Panc1 (cell line): ENCODE measurements at regions not wholly inside any gene's neighbourhood (a gene's known extent, or its start where the extent isn't known, plus 50 kb on each side); places are given as distances from the start of the nearest gene placed in this dataset.

Source experiments
- ATAC-seq: fragments of 200-7000 bp; cut with Tn5 transposase; 2 replicates; pipeline ENCODE4 v1.9.1; 2020; ENCODE audit warnings: mild to moderate bottlenecking, moderate library complexity
- BruUV-seq: library from RNA; stranded (reverse); fragments of 400-500 nt; replicated peaks from 2 replicates; lab custom pipeline; 2021; lab: Mats Ljungman, UMichigan
- CTCF ChIA-PET: fragments of 300-600 bp; sonication (Branson Sonifier 250); formaldehyde crosslinking; loops from one replicate; lab custom pipeline; 2022; ENCODE audit warnings: antibody characterized with exemption; lab: Charles Lee
- POLR2A ChIA-PET: fragments of 300-600 bp; sonication (Branson Sonifier 250); formaldehyde crosslinking; loops from one replicate; lab custom pipeline; 2022; ENCODE audit warnings: antibody characterized with exemption; lab: Charles Lee
- DNase-seq: peaks from one replicate; pipeline ENCODE4 v3.0.0-alpha.2; 2010; ENCODE audit warnings: low read depth, low spot score
- H3K27ac ChIP-seq: 2 replicates; pipeline ENCODE4 v1.5.1; 2011; ENCODE audit warnings: mild to moderate bottlenecking, low read length, inconsistent platforms
- H3K27me3 ChIP-seq: fragments of 200-500 bp; sonication (Bioruptor generic); 2 replicates; pipeline ENCODE4 v1.6.0; 2014; ENCODE audit warnings: low read length, inconsistent platforms; ENCODE audit not compliant: control insufficient read depth, insufficient read depth
- H3K36me3 ChIP-seq: fragments of 200-500 bp; sonication (Bioruptor generic); 2 replicates; pipeline ENCODE4 v1.5.1; 2014; ENCODE audit warnings: inconsistent platforms, mild to moderate bottlenecking, low read length, moderate library complexity; ENCODE audit not compliant: control insufficient read depth, insufficient read depth
- H3K4me1 ChIP-seq: 2 replicates; pipeline ENCODE4 v1.5.1; 2011; ENCODE audit warnings: inconsistent platforms, mild to moderate bottlenecking, low read length, moderate library complexity; ENCODE audit not compliant: control insufficient read depth, insufficient read depth
- H3K4me3 ChIP-seq, 2 experiments: 2 replicates each; pipeline ENCODE4 v1.5.1; 2011 to 2012; ENCODE audit warnings: low read depth in 2 of 2, low read length in 2 of 2, mild to moderate bottlenecking in 2 of 2, inconsistent platforms in 1 of 2, moderate library complexity in 1 of 2
- H3K9me3 ChIP-seq: fragments of 200-500 bp; sonication (Bioruptor generic); 2 replicates; pipeline ENCODE4 v1.5.1; 2014; ENCODE audit warnings: low read depth, mild to moderate bottlenecking, inconsistent platforms, low read length, moderate library complexity; ENCODE audit not compliant: control insufficient read depth, insufficient read depth
- POLR2AphosphoS5 ChIP-seq: IDR thresholded peaks from 2 replicates; pipeline ENCODE4 v1.6.1; 2012; ENCODE audit warnings: mild to moderate bottlenecking, low read depth, low read length, moderate library complexity
- SIN3A ChIP-seq: IDR thresholded peaks from 2 replicates; pipeline ENCODE4 v1.6.1; 2012; ENCODE audit warnings: low read depth, mild to moderate bottlenecking, low read length, moderate library complexity, borderline replicate concordance; ENCODE audit not compliant: insufficient read depth
- TCF7L2 ChIP-seq: IDR thresholded peaks from 2 replicates; pipeline ENCODE4 v1.6.1; 2011; ENCODE audit warnings: mild to moderate bottlenecking, low read depth, low read length, inconsistent platforms
- in situ Hi-C: cut with HindIII; loops from 2 replicates; pipeline ENCODE4 v1.10.0; 2016; ENCODE audit warnings: low sequenced_read_pairs, low pct_unique_long_range_greater_than_20kb
- intact Hi-C: fragments of 100-400 bp; cut with micrococcal nuclease; formaldehyde crosslinking; loops from one replicate; pipeline ENCODE4 v1.10.0; 2022; ENCODE audit not compliant: unreplicated experiment
- TF ChIP-seq, protein P1 (sequence below), 2 experiments: IDR thresholded peaks; 2 replicates each; pipeline ENCODE4 v1.6.1; 2011 to 2012; ENCODE audit warnings: low read depth in 2 of 2, control low read depth in 1 of 2, low read length in 1 of 2, mild to moderate bottlenecking in 1 of 2, moderate library complexity in 1 of 2; ENCODE audit not compliant: insufficient read depth in 1 of 2
- TF ChIP-seq, protein P2 (sequence below): fragments of 450-650 bp; IDR thresholded peaks from 2 replicates; pipeline ENCODE4 v1.5.1; 2017; ENCODE audit warnings: mild to moderate bottlenecking

DNA sequence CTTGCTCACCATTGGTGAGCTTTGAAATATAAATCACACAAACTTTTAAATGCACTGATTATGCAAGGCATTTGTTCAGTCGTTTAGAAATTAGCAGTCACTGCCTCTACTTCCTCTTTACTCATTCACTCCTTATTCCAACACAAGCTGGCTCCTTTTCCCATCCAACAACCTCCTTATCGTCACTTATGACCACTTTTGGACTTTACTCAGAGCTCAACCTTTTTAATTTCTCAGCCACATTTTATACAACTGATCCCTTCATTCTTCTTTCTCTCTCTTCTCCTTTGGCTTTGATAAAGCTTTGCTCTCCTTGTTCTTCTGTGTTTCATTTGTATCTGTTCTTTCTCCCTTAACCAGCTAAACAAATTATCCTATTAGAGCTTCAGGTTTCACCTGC, 126.4 kb upstream of the PLEKHA5 start:
- BruUV-seq = no TSS peak
- in situ Hi-C loops = no loop called here
- CTCF ChIA-PET = no interaction called here

DNA sequence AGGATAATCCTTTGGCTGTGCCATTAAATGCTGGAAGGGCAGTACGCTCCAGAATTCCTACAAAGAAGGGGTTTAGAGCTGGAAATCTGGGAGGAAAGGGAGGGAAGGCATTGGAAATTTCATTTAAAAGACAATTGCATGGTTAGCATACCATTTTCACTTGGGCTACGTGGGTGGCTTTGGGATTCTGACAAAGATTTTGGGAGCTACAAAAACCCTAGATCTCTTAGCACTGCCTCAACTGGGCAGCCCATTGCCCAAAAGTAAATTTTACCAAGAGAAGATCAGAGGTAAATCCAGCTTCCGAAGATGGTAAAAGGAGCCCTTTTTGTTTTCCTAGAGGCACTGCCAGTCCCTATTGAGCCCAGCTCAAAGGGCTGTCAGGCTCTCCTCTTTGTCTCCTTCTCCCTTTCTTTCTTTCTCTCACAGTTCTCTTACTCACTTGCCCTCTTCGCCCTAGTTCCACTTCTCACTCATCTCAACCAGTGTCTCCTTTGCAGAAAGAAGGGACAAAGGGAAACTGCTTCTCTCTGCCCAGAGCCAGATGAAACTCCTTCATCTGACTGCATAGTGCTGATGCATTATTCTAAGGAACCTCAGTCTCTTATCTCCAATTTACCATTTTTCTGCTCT, 125.4 kb upstream of the PLEKHA5 start:
- no peak overlapping the region for H3K27ac ChIP-seq
- ATAC-seq = no peak
- H3K4me1 ChIP-seq = no peaks in the 10 kb centered on the region
- in situ Hi-C loops = no loop called here
- ChIA-PET CTCF (no interaction called here), POLR2A (no interaction called here)
- intact Hi-C loops = no loop called here
- no peak for DNase-seq
- H3K9me3 ChIP-seq = no peaks in the 10 kb centered on the region
- BruUV-seq = no TSS peak
- no peaks in the 10 kb centered on the region for H3K36me3 ChIP-seq
- TF ChIP-seq, protein P1, sequence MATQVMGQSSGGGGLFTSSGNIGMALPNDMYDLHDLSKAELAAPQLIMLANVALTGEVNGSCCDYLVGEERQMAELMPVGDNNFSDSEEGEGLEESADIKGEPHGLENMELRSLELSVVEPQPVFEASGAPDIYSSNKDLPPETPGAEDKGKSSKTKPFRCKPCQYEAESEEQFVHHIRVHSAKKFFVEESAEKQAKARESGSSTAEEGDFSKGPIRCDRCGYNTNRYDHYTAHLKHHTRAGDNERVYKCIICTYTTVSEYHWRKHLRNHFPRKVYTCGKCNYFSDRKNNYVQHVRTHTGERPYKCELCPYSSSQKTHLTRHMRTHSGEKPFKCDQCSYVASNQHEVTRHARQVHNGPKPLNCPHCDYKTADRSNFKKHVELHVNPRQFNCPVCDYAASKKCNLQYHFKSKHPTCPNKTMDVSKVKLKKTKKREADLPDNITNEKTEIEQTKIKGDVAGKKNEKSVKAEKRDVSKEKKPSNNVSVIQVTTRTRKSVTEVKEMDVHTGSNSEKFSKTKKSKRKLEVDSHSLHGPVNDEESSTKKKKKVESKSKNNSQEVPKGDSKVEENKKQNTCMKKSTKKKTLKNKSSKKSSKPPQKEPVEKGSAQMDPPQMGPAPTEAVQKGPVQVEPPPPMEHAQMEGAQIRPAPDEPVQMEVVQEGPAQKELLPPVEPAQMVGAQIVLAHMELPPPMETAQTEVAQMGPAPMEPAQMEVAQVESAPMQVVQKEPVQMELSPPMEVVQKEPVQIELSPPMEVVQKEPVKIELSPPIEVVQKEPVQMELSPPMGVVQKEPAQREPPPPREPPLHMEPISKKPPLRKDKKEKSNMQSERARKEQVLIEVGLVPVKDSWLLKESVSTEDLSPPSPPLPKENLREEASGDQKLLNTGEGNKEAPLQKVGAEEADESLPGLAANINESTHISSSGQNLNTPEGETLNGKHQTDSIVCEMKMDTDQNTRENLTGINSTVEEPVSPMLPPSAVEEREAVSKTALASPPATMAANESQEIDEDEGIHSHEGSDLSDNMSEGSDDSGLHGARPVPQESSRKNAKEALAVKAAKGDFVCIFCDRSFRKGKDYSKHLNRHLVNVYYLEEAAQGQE (IDR thresholded peaks at IDR 0.05; ENCODE audit: insufficient read depth in 1 of 2, low read depth in 2 of 2, low read length in 1 of 2) = no peak
- TF ChIP-seq POLR2AphosphoS5 = no peak
- no peak overlapping the region for H3K4me3 ChIP-seq
- H3K27me3 ChIP-seq = no peaks in the 10 kb centered on the region

More for the DNA sequence above, 126.4 kb upstream of the PLEKHA5 start:
- no peaks in the 10 kb centered on the region for H3K4me1 ChIP-seq
- TF ChIP-seq, protein P1 (IDR thresholded peaks at IDR 0.05; ENCODE audit: insufficient read depth in 1 of 2, low read depth in 2 of 2, low read length in 1 of 2) = no peak
- TF ChIP-seq POLR2AphosphoS5 (no peak), TCF7L2 (no peak), SIN3A (no peak)
- TF ChIP-seq, protein P2, sequence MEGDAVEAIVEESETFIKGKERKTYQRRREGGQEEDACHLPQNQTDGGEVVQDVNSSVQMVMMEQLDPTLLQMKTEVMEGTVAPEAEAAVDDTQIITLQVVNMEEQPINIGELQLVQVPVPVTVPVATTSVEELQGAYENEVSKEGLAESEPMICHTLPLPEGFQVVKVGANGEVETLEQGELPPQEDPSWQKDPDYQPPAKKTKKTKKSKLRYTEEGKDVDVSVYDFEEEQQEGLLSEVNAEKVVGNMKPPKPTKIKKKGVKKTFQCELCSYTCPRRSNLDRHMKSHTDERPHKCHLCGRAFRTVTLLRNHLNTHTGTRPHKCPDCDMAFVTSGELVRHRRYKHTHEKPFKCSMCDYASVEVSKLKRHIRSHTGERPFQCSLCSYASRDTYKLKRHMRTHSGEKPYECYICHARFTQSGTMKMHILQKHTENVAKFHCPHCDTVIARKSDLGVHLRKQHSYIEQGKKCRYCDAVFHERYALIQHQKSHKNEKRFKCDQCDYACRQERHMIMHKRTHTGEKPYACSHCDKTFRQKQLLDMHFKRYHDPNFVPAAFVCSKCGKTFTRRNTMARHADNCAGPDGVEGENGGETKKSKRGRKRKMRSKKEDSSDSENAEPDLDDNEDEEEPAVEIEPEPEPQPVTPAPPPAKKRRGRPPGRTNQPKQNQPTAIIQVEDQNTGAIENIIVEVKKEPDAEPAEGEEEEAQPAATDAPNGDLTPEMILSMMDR = no peak
- POLR2A ChIA-PET = no interaction called here
- DNase-seq (no peak), ATAC-seq (no peak)
- no peak overlapping the region for H3K27ac ChIP-seq
- no peak overlapping the region for H3K4me3 ChIP-seq
- H3K36me3 ChIP-seq = no peaks in the 10 kb centered on the region
- intact Hi-C loops = no loop called here
- no peaks in the 10 kb centered on the region for H3K27me3 ChIP-seq
- no peaks in the 10 kb centered on the region for H3K9me3 ChIP-seq
